IMR-90 (cell line): ENCODE measurements at regions not wholly inside any gene's neighbourhood (a gene's known extent, or its start where the extent isn't known, plus 50 kb on each side); places are given as distances from the start of the nearest gene placed in this dataset.

Experiments used
- ATAC-seq: fragments of 200-7000 bp; cut with Tn5 transposase; 2 replicates; pipeline ENCODE4 v1.9.1; 2020; ENCODE audit warnings: low read depth, mild to moderate bottlenecking, moderate library complexity
- BruUV-seq: library from RNA; stranded (reverse); fragments of 400-500 nt; replicated peaks from 2 replicates; lab custom pipeline; 2021; lab: Mats Ljungman, UMichigan
- CTCF ChIA-PET: fragments of 300-600 bp; formaldehyde crosslinking; extraction: SDS; loops from one replicate; lab custom pipeline; 2021; ENCODE audit warnings: antibody characterized with exemption; lab: Yijun Ruan, JAX
- POLR2A ChIA-PET: fragments of 300-600 bp; sonication (Branson Sonifier 250); formaldehyde crosslinking; loops from one replicate; lab custom pipeline; 2022; ENCODE audit warnings: antibody characterized with exemption; ENCODE audit not compliant: unreplicated experiment; lab: Charles Lee
- DNase-seq: peaks from one replicate; pipeline ENCODE4 v3.0.0; 2013
- H2AFZ ChIP-seq: replicated peaks from 2 replicates; pipeline ENCODE3; 2013; ENCODE audit warnings: low read length, mild to moderate bottlenecking; ENCODE audit not compliant: poor library complexity
- H2AK5ac ChIP-seq: 2 replicates; pipeline ENCODE4 v1.6.1; 2013; ENCODE audit warnings: low read depth, low read length, inconsistent platforms
- H2AK9ac ChIP-seq: replicated peaks from 2 replicates; pipeline ENCODE3; 2013; ENCODE audit warnings: mild to moderate bottlenecking, low read depth, low read length, moderate library complexity; ENCODE audit not compliant: poor library complexity
- H2BK120ac ChIP-seq: 2 replicates; pipeline ENCODE4 v1.6.1; 2013; ENCODE audit warnings: low read depth, low read length, inconsistent platforms
- H2BK15ac ChIP-seq: 3 replicates; pipeline ENCODE4 v1.6.1; 2013; ENCODE audit warnings: low read depth, low read length, inconsistent platforms
- H2BK20ac ChIP-seq: 2 replicates; pipeline ENCODE4 v1.6.1; 2013; ENCODE audit warnings: low read depth, mild to moderate bottlenecking, inconsistent platforms, low read length, moderate library complexity
- H2BK5ac ChIP-seq: 2 replicates; pipeline ENCODE4 v1.6.1; 2013; ENCODE audit warnings: mild to moderate bottlenecking, low read depth, low read length, inconsistent platforms; ENCODE audit not compliant: poor library complexity, severe bottlenecking
- H3K14ac ChIP-seq: replicated peaks from 2 replicates; pipeline ENCODE4 v1.6.1; 2013; ENCODE audit warnings: low read depth, low read length, inconsistent platforms
- H3K18ac ChIP-seq: 2 replicates; pipeline ENCODE4 v1.6.1; 2013; ENCODE audit warnings: low read depth, low read length, control low read depth
- H3K23ac ChIP-seq: 2 replicates; pipeline ENCODE4 v1.6.1; 2013; ENCODE audit warnings: low read depth, low read length, inconsistent platforms
- H3K27ac ChIP-seq: 2 replicates; pipeline ENCODE4 v1.5.1; 2013; ENCODE audit warnings: mild to moderate bottlenecking, control low read depth, low read length; ENCODE audit not compliant: insufficient read depth
- H3K27me3 ChIP-seq: 2 replicates; pipeline ENCODE4 v1.6.1; 2013; ENCODE audit warnings: low read length; ENCODE audit not compliant: control insufficient read depth, insufficient read depth
- H3K36me3 ChIP-seq: 2 replicates; pipeline ENCODE4 v1.6.1; 2013; ENCODE audit warnings: low read length, mixed read lengths; ENCODE audit not compliant: control insufficient read depth, insufficient read depth
- H3K4ac ChIP-seq: 2 replicates; pipeline ENCODE4 v1.6.1; 2013; ENCODE audit warnings: low read depth, low read length, inconsistent platforms
- H3K4me1 ChIP-seq: 2 replicates; pipeline ENCODE4 v1.6.1; 2013; ENCODE audit warnings: low read length, mixed read lengths; ENCODE audit not compliant: control insufficient read depth, insufficient read depth
- H3K4me2 ChIP-seq: 2 replicates; pipeline ENCODE4 v1.6.1; 2013; ENCODE audit warnings: low read depth, mild to moderate bottlenecking, control low read depth, low read length, moderate library complexity
- H3K4me3 ChIP-seq: 2 replicates; pipeline ENCODE4 v1.5.1; 2013; ENCODE audit warnings: low read depth, mild to moderate bottlenecking, control low read depth, low read length, moderate library complexity; ENCODE audit not compliant: insufficient read depth
- H3K56ac ChIP-seq: 2 replicates; pipeline ENCODE4 v1.6.1; 2013; ENCODE audit warnings: low read length, inconsistent platforms; ENCODE audit not compliant: insufficient read depth; ENCODE audit errors: extremely low read depth
- H3K79me1 ChIP-seq, 2 experiments: 2 replicates each; pipeline ENCODE4 v1.6.1; 2013; ENCODE audit warnings: low read length in 2 of 2, inconsistent platforms in 1 of 2, low read depth in 1 of 2
- H3K9ac ChIP-seq: 2 replicates; pipeline ENCODE4 v1.6.1; 2013; ENCODE audit warnings: low read depth, low read length, control low read depth
- H3K9me1 ChIP-seq: 2 replicates; pipeline ENCODE4 v1.6.1; 2013; ENCODE audit warnings: low read length, inconsistent platforms; ENCODE audit not compliant: insufficient read depth
- H3K9me3 ChIP-seq: 2 replicates; pipeline ENCODE4 v1.6.1; 2013; ENCODE audit warnings: low read length; ENCODE audit not compliant: control insufficient read depth, insufficient read depth
- H4K20me1 ChIP-seq: 2 replicates; pipeline ENCODE4 v1.6.1; 2013; ENCODE audit warnings: low read length, inconsistent platforms; ENCODE audit not compliant: insufficient read depth
- H4K5ac ChIP-seq: 2 replicates; pipeline ENCODE4 v1.6.1; 2013; ENCODE audit warnings: mild to moderate bottlenecking, low read depth, low read length, control low read depth
- H4K8ac ChIP-seq, 2 experiments: 2 replicates each; pipeline ENCODE4 v1.6.1; 2013; ENCODE audit warnings: low read depth in 2 of 2, low read length in 2 of 2, control low read depth in 1 of 2, inconsistent platforms in 1 of 2
- H4K91ac ChIP-seq: 2 replicates; pipeline ENCODE4 v1.6.1; 2013; ENCODE audit warnings: low read depth, low read length, inconsistent platforms; ENCODE audit not compliant: insufficient read depth
- CHD1 ChIP-seq: IDR thresholded peaks from 2 replicates; pipeline ENCODE4 v1.6.1; 2012; ENCODE audit warnings: low read depth, low read length, improper control_type of control experiment
- FOS ChIP-seq: fragments of 150-350 bp; IDR thresholded peaks from 2 replicates; pipeline ENCODE4 v1.6.1; 2016; ENCODE audit warnings: low read depth, low read length
- POLR2A ChIP-seq: IDR thresholded peaks from 2 replicates; pipeline ENCODE4 v1.6.1; 2012; ENCODE audit warnings: mild to moderate bottlenecking, low read depth, low read length
- WGBS, 2 experiments: methylation state at CpG; one replicate each; pipeline versions ENCODE4 v1.1.5 to v1.1.7; 2013; ENCODE audit warnings: missing lambda C conversion rate in 2 of 2; ENCODE audit not compliant: insufficient read length in 1 of 2; ENCODE audit errors: extremely low coverage in 2 of 2; 5-methylcytosine and 5-hydroxymethylcytosine counted together
- dilution Hi-C: fragments of 300-500 bp; cut with HindIII; formaldehyde crosslinking; loops from one replicate; pipeline ENCODE4 v1.14.3; 2018; ENCODE audit warnings: low sequenced_read_pairs; ENCODE audit not compliant: unreplicated experiment
- in situ Hi-C: fragments of 300-500 bp; cut with MboI; formaldehyde crosslinking; loops from 3 replicates; pipeline ENCODE4 v1.14.3; 2019; ENCODE audit warnings: low sequenced_read_pairs, inconsistent platforms, mixed read lengths
- intact Hi-C: fragments of 100-400 bp; cut with micrococcal nuclease; formaldehyde crosslinking; loops from 2 replicates; pipeline ENCODE4 v1.10.0; 2022

DNA sequence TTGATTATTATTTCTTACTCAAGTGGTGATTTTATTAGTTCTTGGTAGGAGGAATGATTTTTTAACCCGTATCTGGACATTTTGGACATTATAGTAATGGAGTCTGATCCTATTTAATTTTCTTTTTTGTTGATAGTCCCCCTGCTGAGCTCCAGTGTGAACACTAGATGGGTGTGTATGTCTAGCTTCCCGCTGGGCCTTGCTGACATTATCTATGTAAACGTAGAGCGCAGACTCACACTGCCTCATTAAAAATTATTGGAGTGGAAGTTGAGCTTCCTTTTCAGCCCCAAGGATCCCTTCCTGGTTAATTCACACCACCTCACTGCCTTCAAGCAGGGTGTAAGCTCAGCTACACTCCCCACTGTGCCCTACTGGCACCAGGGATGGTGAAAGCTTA is 467.6 kb upstream of the PKN2 start:
- Histone ChIP-seq H4K91ac (no peak overlapping the region), H3K27me3 (no peaks in the 10 kb centered on the region), H3K18ac (no peak overlapping the region), H3K9me1 (no peaks in the 10 kb centered on the region; the same call in 1 of the 2 replicates), H3K36me3 (no peaks in the 10 kb centered on the region), H4K5ac (no peak overlapping the region), H3K9me3 (no peaks in the 10 kb centered on the region), H3K4me1 (no peaks in the 10 kb centered on the region), H2BK15ac (no peak overlapping the region), H4K20me1 (no peaks in the 10 kb centered on the region), H3K27ac (no peak overlapping the region), H2AFZ (no peak overlapping the region), H3K23ac (no peak overlapping the region), H2BK5ac (no peak overlapping the region), H2BK120ac (no peak overlapping the region), H3K4me2 (no peak overlapping the region), H4K8ac (no peak overlapping the region), H3K56ac (no peak overlapping the region), H2BK20ac (no peak overlapping the region), H3K9ac (no peak overlapping the region), H2AK9ac (no peak overlapping the region), H3K14ac (no peak overlapping the region), H3K4me3 (no peak overlapping the region), H3K79me1 (no peaks in the 10 kb centered on the region), H3K4ac (no peak overlapping the region), H2AK5ac (no peak overlapping the region)
- dilution Hi-C loops = no loop called here
- TF ChIP-seq FOS (no peak), POLR2A (no peak), CHD1 (no peak)
- ChIA-PET POLR2A (no interaction called here), CTCF (interaction anchor here (1.2 kb wide), 1 partner anchor 9 kb away, joined by 5 read pairs; no protein-coding TSS in a partner anchor)
- WGBS, 2 experiments = no CpG with 5 or more reads among the region's 4 CpGs
- DNase-seq = no peak
- in situ Hi-C loops = no loop called here
- intact Hi-C loops = no loop called here
- no TSS peak for BruUV-seq
- no peak for ATAC-seq
